ENCODE measurements at regions not wholly inside any gene's neighbourhood (a gene's known extent, or its start where the extent isn't known, plus 50 kb on each side); places are given as distances from the start of the nearest gene placed in this dataset.

- no peak for DNase-seq (ENCODE audit: low read depth)
- no peak overlapping the region for H3K4me3 ChIP-seq (ENCODE audit: control insufficient read depth, low read depth, low read length)
- TF ChIP-seq, protein P1, sequence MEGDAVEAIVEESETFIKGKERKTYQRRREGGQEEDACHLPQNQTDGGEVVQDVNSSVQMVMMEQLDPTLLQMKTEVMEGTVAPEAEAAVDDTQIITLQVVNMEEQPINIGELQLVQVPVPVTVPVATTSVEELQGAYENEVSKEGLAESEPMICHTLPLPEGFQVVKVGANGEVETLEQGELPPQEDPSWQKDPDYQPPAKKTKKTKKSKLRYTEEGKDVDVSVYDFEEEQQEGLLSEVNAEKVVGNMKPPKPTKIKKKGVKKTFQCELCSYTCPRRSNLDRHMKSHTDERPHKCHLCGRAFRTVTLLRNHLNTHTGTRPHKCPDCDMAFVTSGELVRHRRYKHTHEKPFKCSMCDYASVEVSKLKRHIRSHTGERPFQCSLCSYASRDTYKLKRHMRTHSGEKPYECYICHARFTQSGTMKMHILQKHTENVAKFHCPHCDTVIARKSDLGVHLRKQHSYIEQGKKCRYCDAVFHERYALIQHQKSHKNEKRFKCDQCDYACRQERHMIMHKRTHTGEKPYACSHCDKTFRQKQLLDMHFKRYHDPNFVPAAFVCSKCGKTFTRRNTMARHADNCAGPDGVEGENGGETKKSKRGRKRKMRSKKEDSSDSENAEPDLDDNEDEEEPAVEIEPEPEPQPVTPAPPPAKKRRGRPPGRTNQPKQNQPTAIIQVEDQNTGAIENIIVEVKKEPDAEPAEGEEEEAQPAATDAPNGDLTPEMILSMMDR (IDR thresholded peaks at IDR 0.05; ENCODE audit: control insufficient read depth, insufficient read depth, low read depth, low read length, missing control alignments) = no peak
Measured at GRCh38 chr4:18071894-18072293, 50.3 kb upstream of the LCORL start.
